ENCODE measurements at regions not wholly inside any gene's neighbourhood (a gene's known extent, or its start where the extent isn't known, plus 50 kb on each side); places are given as distances from the start of the nearest gene placed in this dataset.

- Mint-ChIP-seq H3K4me1 (no peaks in the 10 kb centered on the region), H3K27me3 (ENCODE audit: low read depth) (no peaks in the 10 kb centered on the region)
- peak in 1 of 3 experiments; percentile 43 for TF ChIP-seq CTCF (IDR thresholded peaks at IDR 0.05; ENCODE audit: unreplicated experiment in 3 of 3)
Measured at GRCh38 chrX:95076449-95076848, 1402.4 kb downstream of the FAM133A start.

GRCh38 chrX:95101851-95102390 is 1427.9 kb downstream of the FAM133A start:
- Mint-ChIP-seq H3K4me3 (no peak overlapping the region), H3K9me3 (no peaks in the 10 kb centered on the region), H3K4me1 (no peaks in the 10 kb centered on the region), H3K27me3 (ENCODE audit: low read depth) (no peaks in the 10 kb centered on the region), H3K36me3 (ENCODE audit: low read depth) (no peaks in the 10 kb centered on the region), H3K27ac (no peak overlapping the region)
- TF ChIP-seq CTCF (IDR thresholded peaks at IDR 0.05; ENCODE audit: unreplicated experiment in 3 of 3) = no peak

More at GRCh38 chrX:95076449-95076848, 1402.4 kb downstream of the FAM133A start:
- Mint-ChIP-seq H3K4me3 (no peak overlapping the region), H3K9me3 (no peaks in the 10 kb centered on the region), H3K36me3 (ENCODE audit: low read depth) (no peaks in the 10 kb centered on the region), H3K27ac (no peak overlapping the region)

- Mint-ChIP-seq H3K9me3 (peaks cover 17% of the 10 kb centered on the region), H3K4me1 (no peaks in the 10 kb centered on the region), H3K36me3 (ENCODE audit: low read depth) (no peaks in the 10 kb centered on the region), H3K4me3 (no peak overlapping the region), H3K27me3 (ENCODE audit: low read depth) (no peaks in the 10 kb centered on the region), H3K27ac (no peak overlapping the region)
- no peak for TF ChIP-seq CTCF (IDR thresholded peaks at IDR 0.05; ENCODE audit: unreplicated experiment in 3 of 3)
Measured at GRCh38 chrX:95117556-95117955, 1443.5 kb downstream of the FAM133A start.

GRCh38 chrX:95145848-95146490 is 1472.0 kb downstream of the FAM133A start:
- H3K36me3 Mint-ChIP-seq (ENCODE audit: low read depth) = no peaks in the 10 kb centered on the region
- no peak overlapping the region for H3K4me3 Mint-ChIP-seq
- TF ChIP-seq CTCF (IDR thresholded peaks at IDR 0.05; ENCODE audit: unreplicated experiment in 3 of 3) = no peak
- H3K4me1 Mint-ChIP-seq = no peaks in the 10 kb centered on the region
- no peaks in the 10 kb centered on the region for H3K27me3 Mint-ChIP-seq (ENCODE audit: low read depth)
- H3K9me3 Mint-ChIP-seq = no peaks in the 10 kb centered on the region
- H3K27ac Mint-ChIP-seq = no peak overlapping the region

GRCh38 chrX:95152810-95153209 is 1478.8 kb downstream of the FAM133A start:
- TF ChIP-seq CTCF (IDR thresholded peaks at IDR 0.05; ENCODE audit: unreplicated experiment in 3 of 3) = no peak
- H3K9me3 Mint-ChIP-seq = no peaks in the 10 kb centered on the region
- H3K27ac Mint-ChIP-seq = no peak overlapping the region
- H3K4me3 Mint-ChIP-seq = no peak overlapping the region
- no peaks in the 10 kb centered on the region for H3K4me1 Mint-ChIP-seq
- no peaks in the 10 kb centered on the region for H3K36me3 Mint-ChIP-seq (ENCODE audit: low read depth)
- H3K27me3 Mint-ChIP-seq (ENCODE audit: low read depth) = no peaks in the 10 kb centered on the region

- TF ChIP-seq CTCF (IDR thresholded peaks at IDR 0.05; ENCODE audit: unreplicated experiment in 3 of 3) = no peak
- Mint-ChIP-seq H3K36me3 (ENCODE audit: low read depth) (no peaks in the 10 kb centered on the region), H3K4me1 (no peaks in the 10 kb centered on the region), H3K4me3 (no peak overlapping the region), H3K9me3 (no peaks in the 10 kb centered on the region), H3K27ac (no peak overlapping the region), H3K27me3 (ENCODE audit: low read depth) (no peaks in the 10 kb centered on the region)
Measured at GRCh38 chrX:95156566-95156965, 1482.6 kb downstream of the FAM133A start.

Data from nephron (organoid).